GM21390 (cell line): ENCODE measurements at regions not wholly inside any gene's neighbourhood (a gene's known extent, or its start where the extent isn't known, plus 50 kb on each side); places are given as distances from the start of the nearest gene placed in this dataset.
"Not testable (repeated sequence)": the region's sequence is repeated elsewhere in the genome, so short reads cannot be mapped to it uniquely, and the experiment has no call there.

Source experiments
- ATAC-seq: cut with Tn5 transposase; IDR thresholded peaks from one replicate; pipeline ENCODE4 v1.9.1; 2021; ENCODE audit not compliant: unreplicated experiment

GRCh38 chr2:187986390-187987105 is 305.1 kb upstream of the GULP1 start:
- no peak for ATAC-seq

- ATAC-seq: peak; percentile 50
Observed at GRCh38 chr2:187988348-187988747, 303.3 kb upstream of the GULP1 start.

- no peak for ATAC-seq
Observed at GRCh38 chr2:187989925-187990623, 301.6 kb upstream of the GULP1 start.

- ATAC-seq: no peak
Observed at GRCh38 chr2:187991389-187991788, 300.3 kb upstream of the GULP1 start.

- ATAC-seq: no peak
Observed at GRCh38 chr2:187994464-187995331, 297.0 kb upstream of the GULP1 start.

GRCh38 chr2:187995556-187995955 is 296.1 kb upstream of the GULP1 start:
- ATAC-seq: no peak

- ATAC-seq: no peak
Observed at GRCh38 chr2:187996630-187997029, 295.0 kb upstream of the GULP1 start.

- no peak for ATAC-seq
Observed at GRCh38 chr2:188000189-188000588, 291.5 kb upstream of the GULP1 start.

- no peak for ATAC-seq
Observed at GRCh38 chr2:188003800-188004199, 287.9 kb upstream of the GULP1 start.

- ATAC-seq: no peak
Observed at GRCh38 chr2:188013767-188014166, 277.9 kb upstream of the GULP1 start.

- ATAC-seq: no peak
Observed at GRCh38 chr2:188016917-188017316, 274.8 kb upstream of the GULP1 start.

- ATAC-seq: no peak
Observed at GRCh38 chr2:188022389-188022788, 269.3 kb upstream of the GULP1 start.

- ATAC-seq: no peak
Observed at GRCh38 chr2:188023035-188023434, 268.6 kb upstream of the GULP1 start.

GRCh38 chr2:188024811-188025210 is 266.9 kb upstream of the GULP1 start:
- no peak for ATAC-seq

GRCh38 chr2:188028739-188029138 is 262.9 kb upstream of the GULP1 start:
- ATAC-seq: no peak

- ATAC-seq: no peak
Observed at GRCh38 chr2:188032306-188032705, 259.4 kb upstream of the GULP1 start.

GRCh38 chr2:188032786-188033185 is 258.9 kb upstream of the GULP1 start:
- no peak for ATAC-seq

GRCh38 chr2:188033240-188033639 is 258.4 kb upstream of the GULP1 start:
- ATAC-seq: not testable (repeated sequence)

- not testable (repeated sequence) for ATAC-seq
Observed at GRCh38 chr2:188034102-188034501, 257.6 kb upstream of the GULP1 start.

GRCh38 chr2:188035377-188035776 is 256.3 kb upstream of the GULP1 start:
- not testable (repeated sequence) for ATAC-seq

GRCh38 chr2:188036786-188037185 is 254.9 kb upstream of the GULP1 start:
- ATAC-seq: not testable (repeated sequence)

- no peak for ATAC-seq
Observed at GRCh38 chr2:188039307-188039706, 252.4 kb upstream of the GULP1 start.
